Left lobe of liver (tissue), 2 donors: ENCODE measurements at regions not wholly inside any gene's neighbourhood (a gene's known extent, or its start where the extent isn't known, plus 50 kb on each side); places are given as distances from the start of the nearest gene placed in this dataset.
"Not testable (repeated sequence)": the region's sequence is repeated elsewhere in the genome, so short reads cannot be mapped to it uniquely, and the experiment has no call there.

Experiments
- ATAC-seq: fragments of 200-7000 bp; cut with Tn5 transposase; one replicate; pipeline ENCODE4 v1.9.1; 2020; ENCODE audit warnings: mild to moderate bottlenecking, moderate library complexity
- DNase-seq: peaks from one replicate; pipeline ENCODE4 v3.0.0-alpha.2; 2020; ENCODE audit warnings: low spot score
- donor health status: DM: no; HTN: no; CAD: no; lungs with moderate emphysema.
- donor health status: DM: no; HTN: yes; CAD: no.

GRCh38 chrX:106220177-106220576 is 52.1 kb downstream of the PWWP3B start:
- peak; percentile 68 for ATAC-seq

GRCh38 chrX:106243376-106243775 is 75.3 kb downstream of the PWWP3B start:
- no peak for ATAC-seq
- no peak for DNase-seq

More at GRCh38 chrX:106220177-106220576, 52.1 kb downstream of the PWWP3B start:
- no peak for DNase-seq

GRCh38 chrX:106246511-106246910 is 78.4 kb downstream of the PWWP3B start:
- no peak for ATAC-seq

GRCh38 chrX:106247162-106247561 is 79.1 kb downstream of the PWWP3B start:
- ATAC-seq (no peak), DNase-seq (no peak)

More at GRCh38 chrX:106246511-106246910, 78.4 kb downstream of the PWWP3B start:
- no peak for DNase-seq

GRCh38 chrX:106249706-106250379 is 81.7 kb downstream of the PWWP3B start:
- ATAC-seq (no peak), DNase-seq (no peak)

GRCh38 chrX:106263817-106264216 is 95.7 kb downstream of the PWWP3B start:
- no peak for DNase-seq
- ATAC-seq, result no peak

- not testable (repeated sequence) for DNase-seq, ATAC-seq
Measured at GRCh38 chrX:106273947-106274587, 106.0 kb downstream of the PWWP3B start.

- not testable (repeated sequence) for ATAC-seq, DNase-seq
Measured at GRCh38 chrX:106275172-106275571, 107.1 kb downstream of the PWWP3B start.

- no peak for DNase-seq
- ATAC-seq, result no peak
Measured at GRCh38 chrX:106278951-106279350, 110.8 kb downstream of the PWWP3B start.

GRCh38 chrX:106281383-106281782 is 113.3 kb downstream of the PWWP3B start:
- ATAC-seq, result no peak
- no peak for DNase-seq

- ATAC-seq (no peak), DNase-seq (no peak)
Measured at GRCh38 chrX:106283841-106284240, 115.7 kb downstream of the PWWP3B start.

- ATAC-seq (no peak), DNase-seq (no peak)
Measured at GRCh38 chrX:106284431-106285025, 116.4 kb downstream of the PWWP3B start.

- ATAC-seq (no peak), DNase-seq (no peak)
Measured at GRCh38 chrX:106286053-106286650, 118.0 kb downstream of the PWWP3B start.

GRCh38 chrX:106290778-106291177 is 122.7 kb downstream of the PWWP3B start:
- not testable (repeated sequence) for DNase-seq

GRCh38 chrX:106291779-106292390 is 123.8 kb downstream of the PWWP3B start:
- not testable (repeated sequence) for DNase-seq, ATAC-seq

More at GRCh38 chrX:106290778-106291177, 122.7 kb downstream of the PWWP3B start:
- not testable (repeated sequence) for ATAC-seq

- ATAC-seq (no peak), DNase-seq (no peak)
Measured at GRCh38 chrX:106300239-106300638, 132.1 kb downstream of the PWWP3B start.

- DNase-seq, result no peak
- ATAC-seq, result no peak
Measured at GRCh38 chrX:106300656-106301055, 132.6 kb downstream of the PWWP3B start.

GRCh38 chrX:106302304-106302703 is 134.2 kb downstream of the PWWP3B start:
- ATAC-seq, result no peak
- DNase-seq, result no peak

GRCh38 chrX:106306391-106306947 is 138.4 kb downstream of the PWWP3B start:
- no peak for DNase-seq
- no peak for ATAC-seq

GRCh38 chrX:106323357-106323756 is 155.3 kb downstream of the PWWP3B start:
- no peak for DNase-seq
- no peak for ATAC-seq

GRCh38 chrX:106331606-106332005 is 163.5 kb downstream of the PWWP3B start:
- ATAC-seq, result no peak
- no peak for DNase-seq
